ENCODE measurements at regions not wholly inside any gene's neighbourhood (a gene's known extent, or its start where the extent isn't known, plus 50 kb on each side); places are given as distances from the start of the nearest gene placed in this dataset.

- Histone ChIP-seq H3K79me2 (ENCODE audit: insufficient read depth, low read length) (no peaks in the 10 kb centered on the region), H3K4me3 (ENCODE audit: low read depth in 1 of 2, low read length in 2 of 2) (no peak overlapping the region), H3K36me3 (ENCODE audit: insufficient read depth, low read length) (no peaks in the 10 kb centered on the region), H3K9me3 (ENCODE audit: insufficient read depth, low read length, severe bottlenecking) (no peaks in the 10 kb centered on the region), H3K4me2 (ENCODE audit: insufficient read depth, low read length) (no peak overlapping the region), H3K27ac (ENCODE audit: low read length) (no peak overlapping the region), H3K4me1 (ENCODE audit: insufficient read depth, low read length) (no peaks in the 10 kb centered on the region), H2AFZ (ENCODE audit: low read depth, low read length) (no peak overlapping the region), H3K27me3 (ENCODE audit: insufficient read depth, low read length, poor library complexity) (no peaks in the 10 kb centered on the region), H3K9ac (ENCODE audit: low read depth, low read length) (no peak overlapping the region), H4K20me1 (ENCODE audit: insufficient read depth, low read length) (no peaks in the 10 kb centered on the region)
- TF ChIP-seq CTCF (IDR thresholded peaks at IDR 0.05; ENCODE audit: borderline replicate concordance, extremely low read depth, low read length, poor library complexity, severe bottlenecking), result no peak
- TF ChIP-seq EZH2 (IDR thresholded peaks at IDR 0.05; ENCODE audit: borderline replicate concordance, low read depth, low read length, severe bottlenecking), result no peak
- DNase-seq (no peak), ATAC-seq (ENCODE audit: insufficient read depth, low read depth) (no peak)
Measured at GRCh38 chr9:115278326-115279035, 160.5 kb upstream of the TNC start.

DNA sequence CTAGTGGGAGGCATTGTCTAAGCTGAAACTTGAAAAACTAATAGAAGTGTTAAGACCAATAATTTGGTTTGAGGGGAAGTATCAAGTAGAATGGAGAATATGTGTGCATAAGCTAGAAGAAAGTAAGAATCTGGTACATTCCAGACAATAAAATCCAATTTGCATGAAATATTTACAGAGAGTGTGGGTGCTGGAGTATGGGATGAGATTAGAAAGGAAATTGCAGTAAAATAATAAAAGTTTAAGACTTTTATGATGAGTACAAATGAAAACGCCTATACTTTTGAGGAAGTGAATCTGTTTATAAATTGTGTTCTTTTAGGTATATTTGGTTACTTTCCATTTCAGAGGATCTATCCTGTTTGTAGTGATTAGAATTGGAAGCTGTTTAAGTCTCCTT lies 165.4 kb upstream of the TNC start:
- Histone ChIP-seq H3K27me3 (ENCODE audit: insufficient read depth, low read length, poor library complexity) (no peaks in the 10 kb centered on the region), H3K4me1 (ENCODE audit: insufficient read depth, low read length) (no peaks in the 10 kb centered on the region), H3K4me3 (ENCODE audit: low read depth in 1 of 2, low read length in 2 of 2) (no peak overlapping the region), H2AFZ (ENCODE audit: low read depth, low read length) (no peak overlapping the region), H3K27ac (ENCODE audit: low read length) (no peak overlapping the region), H4K20me1 (ENCODE audit: insufficient read depth, low read length) (no peaks in the 10 kb centered on the region), H3K4me2 (ENCODE audit: insufficient read depth, low read length) (no peak overlapping the region), H3K9me3 (ENCODE audit: insufficient read depth, low read length, severe bottlenecking) (no peaks in the 10 kb centered on the region), H3K79me2 (ENCODE audit: insufficient read depth, low read length) (no peaks in the 10 kb centered on the region), H3K36me3 (ENCODE audit: insufficient read depth, low read length) (no peaks in the 10 kb centered on the region), H3K9ac (ENCODE audit: low read depth, low read length) (no peak overlapping the region)
- DNase-seq, result no peak
- ATAC-seq (ENCODE audit: insufficient read depth, low read depth), result no peak
- TF ChIP-seq CTCF (IDR thresholded peaks at IDR 0.05; ENCODE audit: borderline replicate concordance, extremely low read depth, low read length, poor library complexity, severe bottlenecking) (no peak), EZH2 (IDR thresholded peaks at IDR 0.05; ENCODE audit: borderline replicate concordance, low read depth, low read length, severe bottlenecking) (no peak)

DNA sequence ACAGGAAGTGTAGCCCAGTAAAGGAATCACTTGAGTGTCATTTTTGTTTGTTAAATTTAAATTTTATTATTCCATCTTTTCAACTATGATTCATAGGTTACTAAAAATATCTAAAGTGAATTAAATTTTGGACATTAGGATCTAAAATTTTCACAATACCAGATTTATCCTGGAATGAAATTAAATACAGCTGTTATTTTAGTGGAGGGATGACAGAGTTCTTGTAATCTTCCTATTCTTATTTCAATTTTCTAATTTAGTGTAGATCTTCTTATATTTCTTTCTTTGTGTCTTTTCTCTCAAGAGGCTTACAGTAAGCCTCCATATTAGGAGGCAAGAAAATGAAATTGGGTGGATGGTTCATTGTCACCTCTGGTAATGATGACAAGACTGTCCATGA lies 167.9 kb upstream of the TNC start:
- H3K27ac ChIP-seq (ENCODE audit: low read length), result no peak overlapping the region
- no peak overlapping the region for H3K9ac ChIP-seq (ENCODE audit: low read depth, low read length)
- no peak overlapping the region for H3K4me2 ChIP-seq (ENCODE audit: insufficient read depth, low read length)
- no peaks in the 10 kb centered on the region for H3K27me3 ChIP-seq (ENCODE audit: insufficient read depth, low read length, poor library complexity)
- H3K4me3 ChIP-seq (ENCODE audit: low read depth in 1 of 2, low read length in 2 of 2), result no peak overlapping the region
- no peaks in the 10 kb centered on the region for H3K79me2 ChIP-seq (ENCODE audit: insufficient read depth, low read length)
- H3K36me3 ChIP-seq (ENCODE audit: insufficient read depth, low read length), result no peaks in the 10 kb centered on the region
- H2AFZ ChIP-seq (ENCODE audit: low read depth, low read length), result no peak overlapping the region
- TF ChIP-seq EZH2 (IDR thresholded peaks at IDR 0.05; ENCODE audit: borderline replicate concordance, low read depth, low read length, severe bottlenecking) (no peak), CTCF (IDR thresholded peaks at IDR 0.05; ENCODE audit: borderline replicate concordance, extremely low read depth, low read length, poor library complexity, severe bottlenecking) (no peak)
- H3K9me3 ChIP-seq (ENCODE audit: insufficient read depth, low read length, severe bottlenecking), result no peaks in the 10 kb centered on the region
- no peaks in the 10 kb centered on the region for H4K20me1 ChIP-seq (ENCODE audit: insufficient read depth, low read length)
- H3K4me1 ChIP-seq (ENCODE audit: insufficient read depth, low read length), result no peaks in the 10 kb centered on the region
- ATAC-seq (ENCODE audit: insufficient read depth, low read depth), result no peak
- DNase-seq, result no peak

Data from DND-41 (cell line).